HCT116 (cell line): ENCODE measurements at regions not wholly inside any gene's neighbourhood (a gene's known extent, or its start where the extent isn't known, plus 50 kb on each side); places are given as distances from the start of the nearest gene placed in this dataset.

ENCODE experiments used
- ATAC-seq: fragments of 200-7000 bp; cut with Tn5 transposase; 2 replicates; pipeline ENCODE4 v1.9.1; 2020; ENCODE audit warnings: mild to moderate bottlenecking, moderate library complexity
- BruUV-seq: library from RNA; stranded (reverse); fragments of 400-500 nt; replicated peaks from 2 replicates; lab custom pipeline; 2021; lab: Mats Ljungman, UMichigan
- CTCF ChIA-PET: fragments of 300-600 bp; sonication (Branson Sonifier 250); formaldehyde crosslinking; loops from one replicate; lab custom pipeline; 2021; ENCODE audit warnings: antibody characterized with exemption; lab: Charles Lee
- POLR2A ChIA-PET: fragments of 300-600, 350-600 bp; sonication (Branson Sonifier 250); formaldehyde crosslinking; loops from one replicate; lab custom pipeline; 2021; ENCODE audit warnings: antibody characterized with exemption; lab: Charles Lee
- RAD21 ChIA-PET, 2 experiments: fragments of 300-600 bp; sonication (Branson Sonifier 250); formaldehyde crosslinking; loops; one replicate each; lab custom pipeline; 2023; ENCODE audit warnings: low total read pairs in 2 of 2; ENCODE audit not compliant: uncharacterized antibody in 2 of 2, unreplicated experiment in 2 of 2, low non-redundant PET in 1 of 2; lab: Charles Lee
- DNase-seq: peaks from one replicate; pipeline ENCODE4 v3.0.0-alpha.2; 2010; ENCODE audit warnings: low read depth, low spot score
- H2AFZ ChIP-seq: fragments of 200-600 bp; shearing (Covaris generic), sonication (generic); 2 replicates; pipeline ENCODE4 v1.6.1; 2017; ENCODE audit warnings: low read depth, mixed run types, mixed read lengths, antibody characterized with exemption, low read length; ENCODE audit not compliant: poor library complexity, severe bottlenecking
- H3K27ac ChIP-seq: 2 replicates; pipeline ENCODE4 v1.5.1; 2012; ENCODE audit warnings: low read depth, low read length
- H3K27me3 ChIP-seq: fragments of 200-600 bp; sonication (generic); 2 replicates; pipeline ENCODE4 v1.6.1; 2016; ENCODE audit warnings: mixed run types, low read length, mixed read lengths; ENCODE audit not compliant: insufficient read depth
- H3K36me3 ChIP-seq, 2 experiments: fragments of 200-500 bp in 1 of 2; fragments of 200-600 bp in 1 of 2; sonication (Bioruptor generic) in 1 of 2; sonication (generic) in 1 of 2; 2 replicates each; pipeline versions ENCODE4 v1.5.1 to v1.6.1; 2014 to 2016; ENCODE audit warnings: low read length in 2 of 2, inconsistent platforms in 1 of 2, mixed read lengths in 1 of 2, mixed run types in 1 of 2; ENCODE audit not compliant: insufficient read depth in 2 of 2, control insufficient read depth in 1 of 2
- H3K4me1 ChIP-seq, 2 experiments: fragments of 200-600 bp in 1 of 2; sonication (generic) in 1 of 2; 2 replicates each; pipeline versions ENCODE4 v1.5.1 to v1.6.1; 2012 to 2017; ENCODE audit warnings: low read length in 2 of 2, inconsistent platforms in 1 of 2, mild to moderate bottlenecking in 1 of 2, mixed read lengths in 1 of 2, mixed run types in 1 of 2, moderate library complexity in 1 of 2; ENCODE audit not compliant: insufficient read depth in 2 of 2, control insufficient read depth in 1 of 2
- H3K4me2 ChIP-seq: fragments of 200-600 bp; sonication (generic); 2 replicates; pipeline ENCODE4 v1.6.1; 2017; ENCODE audit warnings: mixed run types, low read length, mixed read lengths
- H3K4me3 ChIP-seq, 2 experiments: fragments of 200-600 bp in 1 of 2; sonication (generic) in 1 of 2; replicated peaks in 1 of 2; 2 replicates each; pipeline ENCODE4 v1.5.1; 2011 to 2016; ENCODE audit warnings: low read length in 2 of 2, control low read depth in 1 of 2, low read depth in 1 of 2, mild to moderate bottlenecking in 1 of 2, mixed read lengths in 1 of 2, mixed run types in 1 of 2
- H3K79me2 ChIP-seq: fragments of 200-600 bp; sonication (generic); 2 replicates; pipeline ENCODE4 v1.6.1; 2017; ENCODE audit warnings: mild to moderate bottlenecking, mixed run types, low read length, moderate library complexity, mixed read lengths; ENCODE audit not compliant: insufficient read depth
- H3K9ac ChIP-seq: fragments of 200-600 bp; sonication (generic); 2 replicates; pipeline ENCODE4 v1.6.1; 2016; ENCODE audit warnings: low read length, mixed read lengths
- H3K9me2 ChIP-seq: fragments of 200-600 bp; sonication (generic), shearing (Covaris generic); 2 replicates; pipeline ENCODE4 v1.6.1; 2017; ENCODE audit warnings: mixed run types, mild to moderate bottlenecking, moderate library complexity; ENCODE audit not compliant: insufficient read depth
- H3K9me3 ChIP-seq, 2 experiments: fragments of 200-500 bp in 1 of 2; fragments of 200-600 bp in 1 of 2; sonication (Bioruptor generic) in 1 of 2; sonication (generic) in 1 of 2; 2 replicates each; pipeline ENCODE4 v1.6.1; 2014 to 2017; ENCODE audit warnings: low read length in 2 of 2, mixed read lengths in 2 of 2, inconsistent platforms in 1 of 2, low read depth in 1 of 2, mild to moderate bottlenecking in 1 of 2, mixed run types in 1 of 2, moderate library complexity in 1 of 2; ENCODE audit not compliant: control insufficient read depth in 1 of 2, insufficient read depth in 1 of 2
- H4K20me1 ChIP-seq: fragments of 200-600 bp; sonication (generic), shearing (Covaris generic); 2 replicates; pipeline ENCODE4 v1.6.1; 2017; ENCODE audit warnings: mixed run types, mild to moderate bottlenecking, moderate library complexity; ENCODE audit not compliant: insufficient read depth
- ATF3 ChIP-seq: IDR thresholded peaks from 2 replicates; pipeline ENCODE4 v1.6.1; 2012
- CBX3 ChIP-seq: IDR thresholded peaks from 2 replicates; pipeline ENCODE4 v1.6.1; 2012; ENCODE audit warnings: low read depth
- CEBPB ChIP-seq: IDR thresholded peaks from 2 replicates; pipeline ENCODE4 v1.6.1; 2012; ENCODE audit warnings: low read depth
- EZH2 ChIP-seq: fragments of 200-600 bp; sonication (generic); IDR thresholded peaks from 2 replicates; pipeline ENCODE4 v1.6.1; 2017; ENCODE audit warnings: antibody characterized with exemption, mixed run types
- EZH2phosphoT487 ChIP-seq: fragments of 200-600 bp; IDR thresholded peaks from 2 replicates; pipeline ENCODE4 v1.6.1; 2018; ENCODE audit warnings: antibody characterized with exemption, borderline replicate concordance
- JUND ChIP-seq: IDR thresholded peaks from 2 replicates; pipeline ENCODE4 v1.6.1; 2012
- POLR2A ChIP-seq: IDR thresholded peaks from 2 replicates; pipeline ENCODE4 v1.7.0; 2011; ENCODE audit warnings: borderline replicate concordance; ENCODE audit not compliant: insufficient read depth, insufficient read length; ENCODE audit errors: extremely low read depth
- POLR2AphosphoS5 ChIP-seq: IDR thresholded peaks from 2 replicates; pipeline ENCODE4 v1.6.1; 2011; ENCODE audit warnings: mild to moderate bottlenecking, low read depth, low read length, moderate library complexity
- REST ChIP-seq: IDR thresholded peaks from 2 replicates; pipeline ENCODE4 v1.6.1; 2012; ENCODE audit warnings: low read depth
- SIN3A ChIP-seq: IDR thresholded peaks from 2 replicates; pipeline ENCODE4 v1.6.1; 2012; ENCODE audit warnings: low read depth
- SP1 ChIP-seq: IDR thresholded peaks from 2 replicates; pipeline ENCODE4 v1.6.1; 2012; ENCODE audit warnings: low read depth
- TCF7L2 ChIP-seq: IDR thresholded peaks from 2 replicates; pipeline ENCODE4 v1.7.0; 2011; ENCODE audit warnings: borderline replicate concordance, inconsistent platforms; ENCODE audit not compliant: insufficient read depth, insufficient read length; ENCODE audit errors: extremely low read depth
- YY1 ChIP-seq: IDR thresholded peaks from 2 replicates; pipeline ENCODE4 v1.6.1; 2011; ENCODE audit warnings: low read length, low read depth, moderate library complexity, mild to moderate bottlenecking; ENCODE audit not compliant: insufficient replicate concordance; ENCODE audit errors: extremely low read depth
- ZBTB33 ChIP-seq: IDR thresholded peaks from 2 replicates; pipeline ENCODE4 v1.6.1; 2011; ENCODE audit warnings: mild to moderate bottlenecking, low read length, moderate library complexity; ENCODE audit not compliant: insufficient replicate concordance; ENCODE audit errors: extremely low read depth
- ZFX ChIP-seq: fragments of 450-650 bp; IDR thresholded peaks from 2 replicates; pipeline ENCODE4 v1.6.1; 2017
- ZNF274 ChIP-seq: fragments of 200-500 bp; sonication (Bioruptor generic); IDR thresholded peaks from 2 replicates; pipeline ENCODE4 v1.6.1; 2014; ENCODE audit warnings: mild to moderate bottlenecking, low read depth, low read length, inconsistent platforms
- intact Hi-C: fragments of 100-400 bp; cut with micrococcal nuclease; formaldehyde crosslinking; loops from 2 replicates; pipeline ENCODE4 v1.10.0; 2022

GRCh38 chr3:82262193-82262592, 500.7 kb upstream of the GBE1 start:
- no peak overlapping the region for H3K4me3 ChIP-seq
- DNase-seq (no peak), ATAC-seq (no peak)
- no TSS peak for BruUV-seq
- H3K79me2 ChIP-seq, result no peaks in the 10 kb centered on the region
- no peaks in the 10 kb centered on the region for H4K20me1 ChIP-seq
- H3K27ac ChIP-seq, result no peak overlapping the region
- H2AFZ ChIP-seq, result no peak overlapping the region
- no peaks in the 10 kb centered on the region for H3K27me3 ChIP-seq
- CTCF ChIA-PET, result no interaction called here
- POLR2A ChIA-PET, result no interaction called here
- no peaks in the 10 kb centered on the region for H3K4me1 ChIP-seq
- no peaks in the 10 kb centered on the region for H3K36me3 ChIP-seq
- H3K9me3 ChIP-seq, result no peaks in the 10 kb centered on the region
- intact Hi-C loops, result no loop called here
- TF ChIP-seq ATF3 (no peak), EZH2 (no peak), ZFX (no peak), JUND (no peak), POLR2A (no peak), EZH2phosphoT487 (no peak), ZNF274 (no peak), CEBPB (no peak), CBX3 (no peak)
- no peaks in the 10 kb centered on the region for H3K9me2 ChIP-seq
- H3K9ac ChIP-seq, result no peak overlapping the region
- no peak overlapping the region for H3K4me2 ChIP-seq
- RAD21 ChIA-PET, result no interaction called here

- ATAC-seq, result no peak
- H3K4me3 ChIP-seq, result no peak overlapping the region
- H3K9me2 ChIP-seq, result no peaks in the 10 kb centered on the region
- H4K20me1 ChIP-seq, result no peaks in the 10 kb centered on the region
- no peak overlapping the region for H3K9ac ChIP-seq
- H3K79me2 ChIP-seq, result no peaks in the 10 kb centered on the region
- H3K27me3 ChIP-seq, result no peaks in the 10 kb centered on the region
- no peak for DNase-seq
- H3K27ac ChIP-seq, result no peak overlapping the region
- ChIA-PET CTCF (no interaction called here), RAD21 (no interaction called here), POLR2A (no interaction called here)
- H2AFZ ChIP-seq, result no peak overlapping the region
- no TSS peak for BruUV-seq
- H3K9me3 ChIP-seq, result no peaks in the 10 kb centered on the region
- no peak overlapping the region for H3K4me2 ChIP-seq
- H3K36me3 ChIP-seq, result no peaks in the 10 kb centered on the region
- intact Hi-C loops, result no loop called here
- H3K4me1 ChIP-seq, result no peaks in the 10 kb centered on the region
- TF ChIP-seq ZNF274 (no peak), ATF3 (no peak), POLR2AphosphoS5 (no peak), SIN3A (no peak), SP1 (no peak), CEBPB (no peak), REST (no peak), TCF7L2 (no peak), ZBTB33 (no peak), YY1 (no peak)
Measured at GRCh38 chr3:82261637-82262036, 500.2 kb upstream of the GBE1 start.
